Neural crest cell (in vitro differentiated cells): ENCODE measurements at regions not wholly inside any gene's neighbourhood (a gene's known extent, or its start where the extent isn't known, plus 50 kb on each side); places are given as distances from the start of the nearest gene placed in this dataset.

Experiments
- DNase-seq: peaks from one replicate; pipeline ENCODE4 v3.0.0; 2021; ENCODE audit warnings: low read depth, mixed read lengths, low spot score
- H3K27ac Mint-ChIP-seq: one replicate; pipeline ENCODE4 v1.8.0; 2021; ENCODE audit warnings: mild to moderate bottlenecking, mixed read lengths; ENCODE audit not compliant: unreplicated experiment
- H3K27me3 Mint-ChIP-seq: 2 replicates; pipeline ENCODE4 v1.8.0; 2021; ENCODE audit warnings: low read depth, mild to moderate bottlenecking, mixed read lengths
- H3K36me3 Mint-ChIP-seq: 2 replicates; pipeline ENCODE4 v1.8.0; 2021; ENCODE audit warnings: low read depth, mild to moderate bottlenecking, mixed read lengths
- H3K4me1 Mint-ChIP-seq: 2 replicates; pipeline ENCODE4 v1.8.0; 2021; ENCODE audit warnings: mixed read lengths
- H3K4me3 Mint-ChIP-seq: one replicate; pipeline ENCODE4 v1.8.0; 2021; ENCODE audit warnings: mild to moderate bottlenecking, mixed read lengths
- H3K9me3 Mint-ChIP-seq: 2 replicates; pipeline ENCODE4 v1.8.0; 2021; ENCODE audit warnings: mixed read lengths
- TF ChIP-seq, protein P1 (sequence below): fragments of 200-600 bp; sonication (generic); conservative IDR thresholded peaks from 2 replicates; pipeline ENCODE4 v1.5.0; 2021; ENCODE audit warnings: antibody characterized with exemption, mild to moderate bottlenecking

DNA sequence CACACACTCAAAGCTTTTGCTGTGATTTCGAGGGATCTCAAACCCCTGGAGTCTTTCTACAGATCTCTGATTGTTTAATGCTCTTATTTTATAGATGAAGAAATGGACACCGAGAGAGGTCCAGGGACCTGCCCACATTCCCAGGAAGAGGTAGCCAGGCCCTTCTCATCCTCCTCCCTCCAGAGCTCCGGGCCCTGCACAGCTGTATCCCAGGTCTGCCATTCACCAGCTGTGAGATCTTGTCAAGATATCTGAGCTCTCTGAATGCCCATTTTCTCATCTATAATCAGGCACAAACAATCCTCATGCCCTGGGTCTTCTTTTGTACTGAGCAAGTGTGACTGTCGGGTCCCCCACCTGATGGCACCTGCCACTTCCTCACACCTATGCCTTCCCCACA lies 98.2 kb upstream of the ALX4 start:
- no peak for DNase-seq
- Mint-ChIP-seq H3K4me3 (no peak overlapping the region), H3K4me1 (no peaks in the 10 kb centered on the region), H3K27ac (no peak overlapping the region), H3K9me3 (peaks cover 6% of the 10 kb centered on the region), H3K36me3 (no peaks in the 10 kb centered on the region), H3K27me3 (peaks cover 32% of the 10 kb centered on the region)
- TF ChIP-seq, protein P1, sequence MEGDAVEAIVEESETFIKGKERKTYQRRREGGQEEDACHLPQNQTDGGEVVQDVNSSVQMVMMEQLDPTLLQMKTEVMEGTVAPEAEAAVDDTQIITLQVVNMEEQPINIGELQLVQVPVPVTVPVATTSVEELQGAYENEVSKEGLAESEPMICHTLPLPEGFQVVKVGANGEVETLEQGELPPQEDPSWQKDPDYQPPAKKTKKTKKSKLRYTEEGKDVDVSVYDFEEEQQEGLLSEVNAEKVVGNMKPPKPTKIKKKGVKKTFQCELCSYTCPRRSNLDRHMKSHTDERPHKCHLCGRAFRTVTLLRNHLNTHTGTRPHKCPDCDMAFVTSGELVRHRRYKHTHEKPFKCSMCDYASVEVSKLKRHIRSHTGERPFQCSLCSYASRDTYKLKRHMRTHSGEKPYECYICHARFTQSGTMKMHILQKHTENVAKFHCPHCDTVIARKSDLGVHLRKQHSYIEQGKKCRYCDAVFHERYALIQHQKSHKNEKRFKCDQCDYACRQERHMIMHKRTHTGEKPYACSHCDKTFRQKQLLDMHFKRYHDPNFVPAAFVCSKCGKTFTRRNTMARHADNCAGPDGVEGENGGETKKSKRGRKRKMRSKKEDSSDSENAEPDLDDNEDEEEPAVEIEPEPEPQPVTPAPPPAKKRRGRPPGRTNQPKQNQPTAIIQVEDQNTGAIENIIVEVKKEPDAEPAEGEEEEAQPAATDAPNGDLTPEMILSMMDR = no peak

DNA sequence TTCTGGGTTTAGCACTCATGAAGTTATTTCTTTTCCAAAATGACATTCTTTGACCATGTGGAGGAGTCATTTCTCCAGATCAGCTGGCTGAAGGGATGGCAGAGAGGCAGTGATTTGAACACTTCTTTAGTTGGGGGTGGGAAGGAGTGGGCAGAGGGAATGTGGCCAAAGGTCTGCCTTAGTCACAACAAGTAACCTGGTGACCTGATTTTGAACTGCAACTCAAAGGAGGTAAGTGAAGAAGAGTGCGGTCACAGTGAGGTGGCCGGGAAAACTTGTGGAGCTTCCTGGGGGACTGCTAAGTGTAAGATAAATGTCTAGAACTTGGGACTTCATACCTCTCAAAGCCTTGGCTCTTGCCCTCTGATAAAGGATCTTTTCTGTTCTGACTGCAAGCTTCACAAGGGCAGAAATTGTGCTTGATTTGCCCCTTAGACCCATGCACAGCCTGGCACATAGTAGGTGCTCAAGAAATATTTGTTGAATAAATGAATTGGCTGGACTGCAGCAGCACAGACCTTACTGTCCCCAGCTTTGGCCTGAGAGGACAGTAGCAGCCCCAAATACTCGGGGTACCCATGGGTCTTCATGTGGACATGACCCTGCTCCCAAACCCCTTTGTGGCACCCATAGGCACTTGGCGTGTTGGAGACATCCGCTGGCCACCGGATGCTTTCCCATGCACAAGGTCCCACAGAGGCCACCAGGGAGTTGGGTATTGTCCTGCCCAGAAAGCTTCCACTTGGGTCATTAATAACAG lies 99.0 kb upstream of the ALX4 start:
- Mint-ChIP-seq H3K36me3 (no peaks in the 10 kb centered on the region), H3K4me1 (no peaks in the 10 kb centered on the region), H3K4me3 (no peak overlapping the region), H3K9me3 (peaks cover 6% of the 10 kb centered on the region), H3K27me3 (peaks cover 33% of the 10 kb centered on the region), H3K27ac (no peak overlapping the region)
- DNase-seq = no peak
- TF ChIP-seq, protein P1 = no peak

DNA sequence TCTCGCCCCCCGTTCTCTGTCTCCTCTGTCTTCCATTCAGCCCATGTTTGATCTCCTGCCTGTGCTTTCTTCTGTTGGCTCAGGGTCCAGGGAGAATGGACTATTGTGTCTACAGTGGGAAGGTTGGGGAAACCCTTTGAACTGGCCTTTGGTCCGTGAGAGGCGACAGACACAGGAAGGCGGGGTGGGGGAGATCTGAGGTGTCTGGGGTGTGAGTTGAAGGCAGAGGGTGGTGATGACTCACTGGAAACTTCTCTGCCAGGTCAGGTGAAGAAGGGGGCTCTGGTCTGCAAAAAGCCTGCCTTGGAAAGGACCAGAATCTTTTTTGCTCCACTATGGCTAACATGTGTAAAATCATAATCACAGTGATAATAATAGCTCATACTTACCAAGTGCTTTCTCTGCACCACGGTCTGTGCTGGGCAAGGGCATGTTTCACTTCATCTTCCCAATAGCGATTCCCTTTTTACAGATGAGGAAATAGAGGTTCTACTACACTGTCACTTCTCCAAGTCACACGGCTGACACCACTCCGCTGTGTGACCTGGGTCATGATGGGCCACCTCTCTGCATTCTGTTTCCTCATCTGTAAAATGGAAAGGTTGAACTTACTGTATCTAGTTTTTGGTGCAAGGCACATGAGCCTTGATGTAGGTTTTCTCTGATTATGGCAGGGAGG lies 99.8 kb upstream of the ALX4 start:
- Mint-ChIP-seq H3K27me3 (peaks cover 40% of the 10 kb centered on the region), H3K36me3 (no peaks in the 10 kb centered on the region), H3K4me3 (no peak overlapping the region), H3K9me3 (peaks cover 6% of the 10 kb centered on the region), H3K4me1 (no peaks in the 10 kb centered on the region), H3K27ac (no peak overlapping the region)
- TF ChIP-seq, protein P1 = no peak
- no peak for DNase-seq

DNA sequence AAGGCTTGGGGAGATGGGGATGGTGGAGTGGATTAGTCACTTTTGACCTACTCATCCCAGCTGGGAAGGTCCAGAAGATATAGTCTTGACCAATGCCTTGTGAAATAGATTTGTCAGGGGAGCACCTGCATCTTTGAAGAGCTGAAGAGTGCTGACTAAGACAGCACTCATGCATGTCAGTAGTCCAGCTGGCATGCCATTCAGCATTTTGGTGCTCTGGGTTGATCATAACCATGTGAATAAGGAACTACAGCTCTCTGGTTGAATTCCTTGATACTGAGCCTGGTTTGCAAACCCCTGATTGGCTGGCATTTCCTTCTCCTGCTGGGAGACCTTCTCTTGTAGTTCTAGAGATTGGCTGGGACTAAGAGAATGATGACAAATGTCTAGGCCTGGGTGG lies 106.8 kb upstream of the ALX4 start:
- H3K9me3 Mint-ChIP-seq = peaks cover 6% of the 10 kb centered on the region
- peaks cover 24% of the 10 kb centered on the region for H3K27me3 Mint-ChIP-seq
- H3K27ac Mint-ChIP-seq = no peak overlapping the region
- no peak overlapping the region for H3K4me3 Mint-ChIP-seq
- DNase-seq = no peak
- H3K4me1 Mint-ChIP-seq = peaks cover 17% of the 10 kb centered on the region
- H3K36me3 Mint-ChIP-seq = no peaks in the 10 kb centered on the region
- TF ChIP-seq, protein P1 = no peak

DNA sequence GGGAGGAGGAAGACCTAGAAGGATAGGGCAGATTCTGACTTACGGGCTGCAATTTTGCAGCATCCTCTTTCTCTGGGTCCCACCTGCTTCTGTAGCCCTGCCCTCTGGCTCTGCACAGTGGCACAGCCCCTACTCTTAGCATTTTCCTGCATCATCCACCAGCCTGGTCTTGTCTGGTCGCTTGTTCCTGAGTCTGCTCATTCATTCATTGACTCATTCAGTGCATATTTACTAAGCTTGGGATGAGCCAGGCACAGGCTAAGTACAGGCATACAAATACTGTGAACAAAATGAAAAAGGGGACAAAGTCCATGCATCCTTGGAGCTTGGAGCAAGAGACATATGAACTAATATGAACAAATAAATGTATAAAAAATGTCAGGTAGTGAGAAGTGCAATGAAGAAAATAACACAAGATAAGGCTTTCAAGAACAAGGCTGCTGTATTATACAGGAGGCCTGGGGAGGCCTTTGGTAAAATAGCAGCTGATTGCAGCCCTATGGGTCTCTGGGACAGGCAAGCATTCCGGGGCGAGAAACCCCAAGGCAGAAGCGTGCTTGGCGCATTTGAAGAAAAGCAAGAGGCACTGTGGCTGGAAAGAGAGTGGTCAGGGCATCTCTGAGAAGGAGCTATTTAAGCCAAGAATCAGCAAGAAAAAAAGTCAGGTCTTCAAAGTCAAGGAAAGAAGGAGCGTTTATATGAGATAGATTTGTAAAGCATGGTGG lies 108.0 kb upstream of the ALX4 start:
- Mint-ChIP-seq H3K4me3 (no peak overlapping the region), H3K27me3 (peaks cover 18% of the 10 kb centered on the region), H3K4me1 (peaks cover 17% of the 10 kb centered on the region), H3K9me3 (no peaks in the 10 kb centered on the region), H3K36me3 (no peaks in the 10 kb centered on the region), H3K27ac (no peak overlapping the region)
- DNase-seq = no peak
- TF ChIP-seq, protein P1 = no peak
